ENCODE measurements at regions not wholly inside any gene's neighbourhood (a gene's known extent, or its start where the extent isn't known, plus 50 kb on each side); places are given as distances from the start of the nearest gene placed in this dataset.

DNA sequence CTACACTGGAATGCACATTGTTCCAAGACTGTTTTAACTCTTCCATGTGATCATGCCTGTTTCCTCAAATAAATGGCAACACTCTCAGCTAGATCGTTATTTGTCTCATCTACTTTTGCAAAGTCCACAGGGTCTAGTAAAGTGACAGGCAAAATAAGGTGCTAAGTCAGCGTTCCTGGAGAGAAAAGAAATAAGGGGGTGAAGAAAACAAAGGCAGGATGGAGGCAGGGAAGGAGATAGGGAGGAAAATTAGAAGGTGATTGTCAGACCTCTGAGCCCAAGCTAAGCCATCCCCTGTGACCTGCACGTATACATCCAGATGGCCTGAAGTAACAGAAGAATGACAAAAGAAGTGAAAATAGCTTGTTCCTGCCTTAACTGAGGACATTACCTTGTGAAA is 132.1 kb downstream of the RAB38 start:
- no peaks in the 10 kb centered on the region for H3K9me3 ChIP-seq
- no peak for DNase-seq

DNA sequence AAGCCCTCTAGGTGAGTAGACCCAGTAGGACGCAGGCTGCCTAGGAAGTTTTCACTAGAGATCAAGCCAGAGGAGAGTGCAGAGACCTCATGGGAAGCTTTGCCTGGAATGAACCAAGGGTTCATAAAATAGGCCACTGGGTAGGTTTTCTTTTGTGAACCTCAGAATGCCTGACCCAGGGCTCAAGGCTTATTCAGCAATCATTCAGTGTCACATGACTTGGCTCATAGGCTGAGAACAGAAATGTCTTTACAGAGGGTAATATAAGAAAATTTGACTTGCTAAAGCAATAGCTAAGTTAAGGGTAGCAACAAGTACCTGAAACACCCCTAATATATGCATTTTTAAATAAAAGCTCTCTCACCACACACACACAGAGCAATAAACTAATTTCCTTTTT is 132.6 kb downstream of the RAB38 start:
- no peak for ATAC-seq
- H3K4me3 ChIP-seq = no peak overlapping the region
- no peaks in the 10 kb centered on the region for H3K9me3 ChIP-seq
- H3K27ac ChIP-seq = no peak overlapping the region
- TF ChIP-seq, protein P1, sequence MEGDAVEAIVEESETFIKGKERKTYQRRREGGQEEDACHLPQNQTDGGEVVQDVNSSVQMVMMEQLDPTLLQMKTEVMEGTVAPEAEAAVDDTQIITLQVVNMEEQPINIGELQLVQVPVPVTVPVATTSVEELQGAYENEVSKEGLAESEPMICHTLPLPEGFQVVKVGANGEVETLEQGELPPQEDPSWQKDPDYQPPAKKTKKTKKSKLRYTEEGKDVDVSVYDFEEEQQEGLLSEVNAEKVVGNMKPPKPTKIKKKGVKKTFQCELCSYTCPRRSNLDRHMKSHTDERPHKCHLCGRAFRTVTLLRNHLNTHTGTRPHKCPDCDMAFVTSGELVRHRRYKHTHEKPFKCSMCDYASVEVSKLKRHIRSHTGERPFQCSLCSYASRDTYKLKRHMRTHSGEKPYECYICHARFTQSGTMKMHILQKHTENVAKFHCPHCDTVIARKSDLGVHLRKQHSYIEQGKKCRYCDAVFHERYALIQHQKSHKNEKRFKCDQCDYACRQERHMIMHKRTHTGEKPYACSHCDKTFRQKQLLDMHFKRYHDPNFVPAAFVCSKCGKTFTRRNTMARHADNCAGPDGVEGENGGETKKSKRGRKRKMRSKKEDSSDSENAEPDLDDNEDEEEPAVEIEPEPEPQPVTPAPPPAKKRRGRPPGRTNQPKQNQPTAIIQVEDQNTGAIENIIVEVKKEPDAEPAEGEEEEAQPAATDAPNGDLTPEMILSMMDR (IDR thresholded peaks at IDR 0.05) = no peak
- H3K4me1 ChIP-seq = no peaks in the 10 kb centered on the region
- intact Hi-C loops (cut with DNase I) = no loop called here
- H3K27me3 ChIP-seq = no peaks in the 10 kb centered on the region
- H3K36me3 ChIP-seq = no peaks in the 10 kb centered on the region
- no peak for DNase-seq

More for the DNA sequence above, 132.1 kb downstream of the RAB38 start:
- intact Hi-C loops (cut with DNase I) = no loop called here
- Histone ChIP-seq H3K36me3 (no peaks in the 10 kb centered on the region), H3K4me1 (no peaks in the 10 kb centered on the region), H3K27me3 (no peaks in the 10 kb centered on the region), H3K4me3 (no peak overlapping the region), H3K27ac (no peak overlapping the region)
- TF ChIP-seq, protein P1 (IDR thresholded peaks at IDR 0.05) = no peak
- no peak for ATAC-seq

DNA sequence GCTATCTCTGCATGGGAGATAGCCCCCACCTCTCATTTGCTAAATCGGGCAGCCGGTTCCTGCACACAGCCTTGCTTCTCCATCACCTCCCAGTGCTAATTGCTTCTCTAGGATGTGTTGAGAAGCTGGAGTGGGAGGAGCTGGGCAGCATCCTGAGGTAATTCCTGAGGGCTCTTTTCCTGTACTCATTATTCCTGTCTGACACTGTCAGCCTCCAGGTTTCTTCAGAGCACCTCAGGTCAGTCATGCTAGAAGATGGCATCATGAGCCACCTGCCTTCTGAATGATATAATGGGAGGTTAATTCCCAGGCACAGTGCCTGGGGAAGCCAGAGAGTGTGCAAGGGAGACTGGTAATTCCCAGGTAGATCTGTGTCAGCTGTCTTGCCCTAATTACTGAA is 133.0 kb downstream of the RAB38 start:
- no peak overlapping the region for H3K4me3 ChIP-seq
- H3K36me3 ChIP-seq = no peaks in the 10 kb centered on the region
- no peaks in the 10 kb centered on the region for H3K4me1 ChIP-seq
- ATAC-seq (no peak), DNase-seq (no peak)
- TF ChIP-seq, protein P1 (IDR thresholded peaks at IDR 0.05) = no peak
- no peak overlapping the region for H3K27ac ChIP-seq
- H3K9me3 ChIP-seq = no peaks in the 10 kb centered on the region
- H3K27me3 ChIP-seq = no peaks in the 10 kb centered on the region
- intact Hi-C loops (cut with DNase I) = no loop called here

DNA sequence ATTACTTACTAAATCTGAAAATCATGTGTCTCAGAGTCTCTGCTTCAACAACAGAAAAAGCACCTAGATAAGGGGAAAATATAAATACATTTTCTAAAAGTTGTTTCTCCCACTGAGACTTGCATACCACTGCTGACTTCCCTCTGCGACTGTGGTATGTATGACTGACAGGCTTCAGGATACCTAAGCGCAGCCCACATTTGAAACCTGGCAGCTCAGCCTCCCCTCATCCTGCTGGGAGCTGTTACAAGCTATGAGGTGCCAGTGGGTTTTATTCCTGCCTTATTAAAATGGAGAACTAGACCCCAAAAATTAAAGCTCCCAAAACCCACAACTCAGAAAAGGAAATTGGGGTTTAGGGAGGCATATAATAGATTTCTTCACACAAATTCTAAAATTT is 133.6 kb downstream of the RAB38 start:
- H3K27ac ChIP-seq = no peak overlapping the region
- intact Hi-C loops (cut with DNase I) = no loop called here
- no peaks in the 10 kb centered on the region for H3K9me3 ChIP-seq
- no peaks in the 10 kb centered on the region for H3K27me3 ChIP-seq
- DNase-seq = no peak
- ATAC-seq = no peak
- no peaks in the 10 kb centered on the region for H3K36me3 ChIP-seq
- TF ChIP-seq, protein P1 (IDR thresholded peaks at IDR 0.05) = no peak
- H3K4me1 ChIP-seq = no peaks in the 10 kb centered on the region
- H3K4me3 ChIP-seq = no peak overlapping the region

DNA sequence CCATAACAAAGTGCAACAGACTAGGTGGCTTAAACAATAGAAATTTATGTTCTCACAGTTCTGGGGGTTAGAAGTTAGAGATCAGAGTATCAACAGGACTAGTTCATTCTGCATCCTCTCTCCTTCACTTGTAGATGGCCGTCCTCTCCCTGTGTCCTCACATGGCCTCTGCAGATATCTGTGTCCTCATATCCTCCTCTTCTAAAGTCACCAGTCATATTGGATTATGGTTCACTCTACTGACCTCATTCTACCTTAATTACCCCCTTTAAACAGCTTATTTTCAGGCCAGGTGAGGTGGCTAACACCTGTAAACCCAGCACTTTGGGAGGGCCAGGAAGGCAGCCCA is 135.1 kb downstream of the RAB38 start:
- no peaks in the 10 kb centered on the region for H3K27me3 ChIP-seq
- ATAC-seq (no peak), DNase-seq (no peak)
- TF ChIP-seq, protein P1 (IDR thresholded peaks at IDR 0.05) = no peak
- no peak overlapping the region for H3K27ac ChIP-seq
- no peaks in the 10 kb centered on the region for H3K4me1 ChIP-seq
- no peak overlapping the region for H3K4me3 ChIP-seq
- intact Hi-C loops (cut with DNase I) = no loop called here
- no peaks in the 10 kb centered on the region for H3K36me3 ChIP-seq
- no peaks in the 10 kb centered on the region for H3K9me3 ChIP-seq
